Peyer's patch (tissue), 4 donors: ENCODE measurements at regions not wholly inside any gene's neighbourhood (a gene's known extent, or its start where the extent isn't known, plus 50 kb on each side); places are given as distances from the start of the nearest gene placed in this dataset.
"Not testable (repeated sequence)": the region's sequence is repeated elsewhere in the genome, so short reads cannot be mapped to it uniquely, and the experiment has no call there.

Experiments used
- DNase-seq, 3 donors: peaks; one replicate each; pipeline ENCODE4 v3.0.0-alpha.2; 2017 to 2019
- H3K27ac ChIP-seq, 4 donors: fragments of 200-600 bp; sonication (generic); one replicate each; pipeline ENCODE4 v1.5.1; 2016 to 2019
- H3K27me3 ChIP-seq, 2 donors: fragments of 200-600 bp; sonication (generic); one replicate each; pipeline ENCODE4 v1.5.1; 2019
- H3K36me3 ChIP-seq, 3 donors: fragments of 200-600 bp; sonication (generic); one replicate each; pipeline ENCODE4 v1.5.1; 2016 to 2019
- H3K4me1 ChIP-seq, 4 donors: fragments of 200-600 bp; sonication (generic); one replicate each; pipeline ENCODE4 v1.5.1; 2016 to 2019
- H3K4me3 ChIP-seq, 4 donors: fragments of 200-600 bp; sonication (generic); 1 replicate in 3 of 4; 2 replicates in 1 of 4; pipeline ENCODE4 v1.5.1; 2016 to 2019; ENCODE audit warnings: mild to moderate bottlenecking in 1 of 4
- H3K9me3 ChIP-seq, 4 donors: fragments of 200-600 bp; sonication (generic); one replicate each; pipeline ENCODE4 v1.5.1; 2016 to 2019; ENCODE audit warnings: mild to moderate bottlenecking in 1 of 4
- CTCF ChIP-seq, 6 experiments: fragments of 450-650 bp in 4 of 6; fragments of 200-600 bp in 2 of 6; sonication (generic) in 1 of 6; IDR thresholded peaks; one replicate each; pipeline ENCODE4 v1.5.1; 2017 to 2019; ENCODE audit warnings: antibody characterized with exemption in 6 of 6, mild to moderate bottlenecking in 3 of 6, moderate library complexity in 1 of 6
- POLR2A ChIP-seq, 2 donors: fragments of 450-650 bp; IDR thresholded peaks; one replicate each; pipeline ENCODE4 v1.5.1; 2017; ENCODE audit warnings: antibody characterized with exemption in 2 of 2, mild to moderate bottlenecking in 2 of 2, moderate library complexity in 2 of 2

GRCh38 chr10:105577865-105578607 is 936.9 kb downstream of the SORCS3 start:
- no peaks in the 10 kb centered on the region for H3K4me1 ChIP-seq
- no peak for DNase-seq
- H3K27ac ChIP-seq, result no peak overlapping the region
- no peak overlapping the region for H3K4me3 ChIP-seq
- TF ChIP-seq CTCF (IDR thresholded peaks at IDR 0.05) (no peak), POLR2A (IDR thresholded peaks at IDR 0.05) (no peak)
- no peaks in the 10 kb centered on the region for H3K9me3 ChIP-seq
- no peaks in the 10 kb centered on the region for H3K36me3 ChIP-seq
- no peaks in the 10 kb centered on the region for H3K27me3 ChIP-seq

GRCh38 chr10:105559333-105560097 is 918.4 kb downstream of the SORCS3 start:
- no peaks in the 10 kb centered on the region for H3K4me1 ChIP-seq
- no peak for TF ChIP-seq CTCF (IDR thresholded peaks at IDR 0.05)
- TF ChIP-seq POLR2A (IDR thresholded peaks at IDR 0.05), result no peak
- H3K9me3 ChIP-seq, result no peaks in the 10 kb centered on the region
- H3K4me3 ChIP-seq, result no peak overlapping the region
- DNase-seq, result no peak
- no peaks in the 10 kb centered on the region for H3K36me3 ChIP-seq
- no peaks in the 10 kb centered on the region for H3K27me3 ChIP-seq
- H3K27ac ChIP-seq, result no peak overlapping the region

GRCh38 chr10:105550453-105550852 is 909.4 kb downstream of the SORCS3 start:
- H3K9me3 ChIP-seq, H3K36me3 ChIP-seq, H3K4me3 ChIP-seq, DNase-seq, H3K27me3 ChIP-seq, H3K4me1 ChIP-seq, H3K27ac ChIP-seq: not testable (repeated sequence)

- TF ChIP-seq POLR2A (IDR thresholded peaks at IDR 0.05), result no peak
- no peaks in the 10 kb centered on the region for H3K36me3 ChIP-seq
- DNase-seq, result no peak
These were observed 908.6 kb downstream of the SORCS3 start for GRCh38 chr10:105549731-105550130.

GRCh38 chr10:105545101-105545500 is 904.0 kb downstream of the SORCS3 start:
- no peak for DNase-seq
- Histone ChIP-seq H3K9me3 (no peaks in the 10 kb centered on the region), H3K27ac (no peak overlapping the region), H3K36me3 (no peaks in the 10 kb centered on the region), H3K27me3 (no peaks in the 10 kb centered on the region), H3K4me3 (no peak overlapping the region), H3K4me1 (no peaks in the 10 kb centered on the region)
- TF ChIP-seq POLR2A (IDR thresholded peaks at IDR 0.05) (no peak), CTCF (IDR thresholded peaks at IDR 0.05) (no peak)

More at GRCh38 chr10:105549731-105550130, 908.6 kb downstream of the SORCS3 start:
- H3K9me3 ChIP-seq, result no peaks in the 10 kb centered on the region
- H3K27ac ChIP-seq, result no peak overlapping the region
- no peaks in the 10 kb centered on the region for H3K4me1 ChIP-seq
- no peaks in the 10 kb centered on the region for H3K27me3 ChIP-seq
- no peak overlapping the region for H3K4me3 ChIP-seq

- no peak overlapping the region for H3K27ac ChIP-seq
- H3K27me3 ChIP-seq, result no peaks in the 10 kb centered on the region
- no peaks in the 10 kb centered on the region for H3K9me3 ChIP-seq
- DNase-seq, result no peak
- H3K4me1 ChIP-seq, result no peaks in the 10 kb centered on the region
- TF ChIP-seq POLR2A (IDR thresholded peaks at IDR 0.05) (no peak), CTCF (IDR thresholded peaks at IDR 0.05) (no peak)
- no peak overlapping the region for H3K4me3 ChIP-seq
- no peaks in the 10 kb centered on the region for H3K36me3 ChIP-seq
These were observed 899.3 kb downstream of the SORCS3 start for GRCh38 chr10:105540381-105540780.
